Mucosa of descending colon (tissue), 3 donors: ENCODE measurements at regions not wholly inside any gene's neighbourhood (a gene's known extent, or its start where the extent isn't known, plus 50 kb on each side); places are given as distances from the start of the nearest gene placed in this dataset.
A peak's percentile ranks its signal among the peaks of the same experiment; 100 is the strongest.

ENCODE experiments used
- ATAC-seq: fragments of 200-7000 bp; cut with Tn5 transposase; one replicate; pipeline ENCODE4 v1.9.1; 2020; ENCODE audit warnings: mild to moderate bottlenecking, moderate library complexity
- DNase-seq, 3 donors: peaks; one replicate each; pipeline ENCODE4 v3.0.0-alpha.2; 2020
- H3K36me3 ChIP-seq: fragments of 200-600 bp; one replicate; pipeline ENCODE4 v1.8.0; 2021; ENCODE audit warnings: low read depth, mild to moderate bottlenecking
- H3K4me1 ChIP-seq: fragments of 200-600 bp; one replicate; pipeline ENCODE4 v1.8.0; 2021; ENCODE audit warnings: low read depth, mild to moderate bottlenecking
- H3K4me3 ChIP-seq: fragments of 200-600 bp; one replicate; pipeline ENCODE4 v1.8.0; 2021; ENCODE audit warnings: mild to moderate bottlenecking
- H3K9me3 ChIP-seq: fragments of 200-600 bp; one replicate; pipeline ENCODE4 v1.8.0; 2021; ENCODE audit warnings: mild to moderate bottlenecking
- CTCF ChIP-seq: fragments of 200-600 bp; IDR thresholded peaks from one replicate; pipeline ENCODE4 v1.8.0; 2022; ENCODE audit warnings: antibody characterized with exemption, mild to moderate bottlenecking
- intact Hi-C, 2 donors: fragments of 100-400 bp; cut with DNase I in 1 of 2; cut with micrococcal nuclease in 1 of 2; formaldehyde crosslinking; loops; one replicate each; pipeline versions ENCODE4 v1.11.0 to v1.11.1; 2022; cut with DNase I, micrococcal nuclease
- donor health status: DM: no; HTN: no; CAD: no; lungs with moderate emphysema.
- donor health status: DM: no; HTN: no; CAD: no.
- donor health status: DM: no; HTN: yes; CAD: no.

- TF ChIP-seq CTCF = no peak
- no peaks in the 10 kb centered on the region for H3K4me1 ChIP-seq
- H3K9me3 ChIP-seq = no peaks in the 10 kb centered on the region
- H3K36me3 ChIP-seq = no peaks in the 10 kb centered on the region
- ATAC-seq (no peak), DNase-seq (no peak)
- intact Hi-C loops = no loop called here
- no peak overlapping the region for H3K4me3 ChIP-seq
Measured at GRCh38 chr4:129236351-129236750, 140.4 kb downstream of the C4orf33 start.

- no peak for TF ChIP-seq CTCF
- H3K4me3 ChIP-seq = no peak overlapping the region
- ATAC-seq (peak; percentile 76), DNase-seq (peak in 1 of 3 donors; percentile 40)
- H3K4me1 ChIP-seq = no peaks in the 10 kb centered on the region
- no peaks in the 10 kb centered on the region for H3K36me3 ChIP-seq
- no peaks in the 10 kb centered on the region for H3K9me3 ChIP-seq
- intact Hi-C loops = no loop called here
Measured at GRCh38 chr4:129239088-129239487, 143.1 kb downstream of the C4orf33 start.

- Histone ChIP-seq H3K4me3 (no peak overlapping the region), H3K36me3 (no peaks in the 10 kb centered on the region), H3K4me1 (no peaks in the 10 kb centered on the region), H3K9me3 (no peaks in the 10 kb centered on the region)
- ATAC-seq (peak; percentile 48), DNase-seq (peak in 1 of 3 donors; percentile 22)
- intact Hi-C loops = no loop called here
- no peak for TF ChIP-seq CTCF
Measured at GRCh38 chr4:129240816-129241215, 144.9 kb downstream of the C4orf33 start.

GRCh38 chr4:129246145-129246544 lies 150.2 kb downstream of the C4orf33 start:
- ATAC-seq (no peak), DNase-seq (no peak)
- Histone ChIP-seq H3K9me3 (no peaks in the 10 kb centered on the region), H3K4me3 (no peak overlapping the region), H3K36me3 (no peaks in the 10 kb centered on the region), H3K4me1 (no peaks in the 10 kb centered on the region)
- TF ChIP-seq CTCF = no peak
- intact Hi-C loops = no loop called here

DNA sequence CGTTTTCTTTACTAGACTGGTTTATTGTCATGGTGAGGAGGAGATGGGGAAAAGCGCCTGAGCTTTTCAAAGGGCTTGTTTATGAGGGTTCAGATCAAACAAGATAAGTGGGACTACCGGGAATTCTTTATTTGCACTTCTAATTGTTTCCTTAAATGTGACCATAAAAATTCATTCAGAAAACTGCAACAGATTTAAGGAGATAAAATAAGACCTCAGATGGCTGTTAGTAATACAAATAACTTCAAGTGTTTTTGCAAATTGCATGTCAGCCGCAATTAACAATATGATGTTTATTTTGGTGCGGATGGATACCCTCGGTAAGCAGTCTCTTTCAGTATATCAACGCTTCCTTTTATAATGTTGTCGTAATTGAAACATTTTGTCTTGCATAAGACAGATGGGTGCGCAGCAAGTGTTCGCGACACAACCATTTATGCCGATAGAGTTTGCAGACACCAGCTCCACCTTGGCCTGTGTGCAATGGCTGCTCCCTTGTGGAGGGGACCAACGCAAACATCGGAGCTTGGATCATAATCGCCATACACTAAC lies 151.0 kb downstream of the C4orf33 start:
- no peak for TF ChIP-seq CTCF
- H3K36me3 ChIP-seq = no peaks in the 10 kb centered on the region
- no peak overlapping the region for H3K4me3 ChIP-seq
- peak in 1 of 3 donors; percentile 12 for DNase-seq
- intact Hi-C loops = no loop called here
- ATAC-seq = peak; percentile 75
- no peaks in the 10 kb centered on the region for H3K4me1 ChIP-seq
- no peaks in the 10 kb centered on the region for H3K9me3 ChIP-seq

GRCh38 chr4:129248621-129249020 lies 152.7 kb downstream of the C4orf33 start:
- ATAC-seq = peak; percentile 49
- DNase-seq = no peak
- intact Hi-C loops = no loop called here

More at GRCh38 chr4:129248621-129249020, 152.7 kb downstream of the C4orf33 start:
- H3K4me3 ChIP-seq = no peak overlapping the region
- H3K36me3 ChIP-seq = no peaks in the 10 kb centered on the region
- no peaks in the 10 kb centered on the region for H3K9me3 ChIP-seq
- TF ChIP-seq CTCF = no peak
- no peaks in the 10 kb centered on the region for H3K4me1 ChIP-seq
